Neural cell (in vitro differentiated cells): ENCODE measurements at regions not wholly inside any gene's neighbourhood (a gene's known extent, or its start where the extent isn't known, plus 50 kb on each side); places are given as distances from the start of the nearest gene placed in this dataset.

Experiments used
- H2AFZ ChIP-seq: fragments of 200-600, 300-800 bp; sonication (generic), shearing (Covaris generic); 2 replicates; pipeline ENCODE4 v1.6.0; 2014; ENCODE audit warnings: low read depth, mild to moderate bottlenecking, antibody characterized with exemption, low read length, moderate library complexity
- H3F3A ChIP-seq: fragments of 200-600 bp; shearing (Covaris generic); 2 replicates; pipeline ENCODE4 v1.6.1; 2016; ENCODE audit warnings: mild to moderate bottlenecking, moderate library complexity, mixed read lengths, antibody characterized with exemption, low read length; ENCODE audit not compliant: insufficient read depth, poor library complexity, severe bottlenecking
- H3K27ac ChIP-seq: fragments of 200-600, 300-800 bp; sonication (generic), shearing (Covaris generic); 2 replicates; pipeline ENCODE4 v1.5.1; 2014; ENCODE audit warnings: mild to moderate bottlenecking, low read length, moderate library complexity
- H3K27me3 ChIP-seq: fragments of 300-800, 200-600 bp; sonication (generic), shearing (Covaris generic); 2 replicates; pipeline ENCODE4 v1.6.0; 2014; ENCODE audit warnings: mild to moderate bottlenecking, low read depth, low read length, moderate library complexity; ENCODE audit not compliant: insufficient read depth
- H3K36me3 ChIP-seq: fragments of 300-800, 200-600 bp; sonication (generic), shearing (Covaris generic); 2 replicates; pipeline ENCODE4 v1.5.1; 2014; ENCODE audit warnings: mild to moderate bottlenecking, antibody characterized with exemption, low read length, moderate library complexity; ENCODE audit not compliant: insufficient read depth
- H3K4me2 ChIP-seq: fragments of 300-800, 200-600 bp; sonication (generic), shearing (Covaris generic); 2 replicates; pipeline ENCODE4 v1.6.0; 2014; ENCODE audit warnings: mild to moderate bottlenecking, low read length
- H3K4me3 ChIP-seq: fragments of 300-800, 200-600 bp; sonication (generic), shearing (Covaris generic); 2 replicates; pipeline ENCODE4 v1.5.1; 2014; ENCODE audit warnings: mild to moderate bottlenecking, low read length, moderate library complexity
- H3K79me2 ChIP-seq: fragments of 200-600 bp; shearing (Covaris generic); replicated peaks from 2 replicates; pipeline ENCODE4 v1.6.0; 2014; ENCODE audit warnings: mild to moderate bottlenecking, low read length, moderate library complexity; ENCODE audit not compliant: insufficient read depth
- H3K9ac ChIP-seq: fragments of 300-800, 200-600 bp; sonication (generic), shearing (Covaris generic); 2 replicates; pipeline ENCODE4 v1.6.1; 2016; ENCODE audit warnings: mild to moderate bottlenecking, low read length, mixed read lengths
- H3K9me2 ChIP-seq: fragments of 200-600 bp; shearing (Covaris generic); 2 replicates; pipeline ENCODE4 v1.6.1; 2016; ENCODE audit warnings: mild to moderate bottlenecking, low read length, mixed read lengths; ENCODE audit not compliant: insufficient read depth
- H3K9me3 ChIP-seq: fragments of 200-600, 300-800 bp; sonication (generic), shearing (Covaris generic); 2 replicates; pipeline ENCODE4 v1.6.1; 2016; ENCODE audit warnings: mild to moderate bottlenecking, mixed run types, low read length, moderate library complexity, mixed read lengths
- H4K20me1 ChIP-seq: fragments of 200-600 bp; shearing (Covaris generic); 2 replicates; pipeline ENCODE4 v1.6.1; 2016; ENCODE audit warnings: mild to moderate bottlenecking, mixed run types; ENCODE audit not compliant: insufficient read depth
- CTCF ChIP-seq: fragments of 450-650 bp; IDR thresholded peaks from 2 replicates; pipeline ENCODE4 v1.5.1; 2014; ENCODE audit warnings: antibody characterized with exemption, mild to moderate bottlenecking, moderate library complexity; ENCODE audit not compliant: poor library complexity, severe bottlenecking
- EP300 ChIP-seq: fragments of 450-650 bp; conservative IDR thresholded peaks from 2 replicates; pipeline ENCODE4 v1.6.1; 2014; ENCODE audit warnings: antibody characterized with exemption, mild to moderate bottlenecking, moderate library complexity; ENCODE audit not compliant: poor library complexity, severe bottlenecking
- EZH2 ChIP-seq: fragments of 200-600, 300-800 bp; shearing (Covaris generic), sonication (generic); IDR thresholded peaks from 2 replicates; pipeline ENCODE4 v1.6.1; 2014; ENCODE audit warnings: antibody characterized with exemption, low read length, borderline replicate concordance, mild to moderate bottlenecking; ENCODE audit not compliant: insufficient read depth, poor library complexity, severe bottlenecking
- MXI1 ChIP-seq: fragments of 450-650 bp; conservative IDR thresholded peaks from 2 replicates; pipeline ENCODE4 v1.6.1; 2014; ENCODE audit warnings: antibody characterized with exemption, mild to moderate bottlenecking; ENCODE audit not compliant: poor library complexity, severe bottlenecking
- POLR2AphosphoS5 ChIP-seq: IDR thresholded peaks from 2 replicates; pipeline ENCODE4 v1.6.1; 2012
- RAD21 ChIP-seq: fragments of 450-650 bp; conservative IDR thresholded peaks from 2 replicates; pipeline ENCODE4 v1.6.1; 2014; ENCODE audit warnings: antibody characterized with exemption, mild to moderate bottlenecking, moderate library complexity
- REST ChIP-seq: IDR thresholded peaks from 2 replicates; pipeline ENCODE4 v1.6.1; 2012; ENCODE audit warnings: borderline replicate concordance
- SMC3 ChIP-seq: fragments of 450-650 bp; conservative IDR thresholded peaks from 2 replicates; pipeline ENCODE4 v1.6.1; 2014; ENCODE audit warnings: antibody characterized with exemption, mild to moderate bottlenecking, moderate library complexity; ENCODE audit not compliant: poor library complexity
- TAF1 ChIP-seq: IDR thresholded peaks from 2 replicates; pipeline ENCODE4 v1.6.1; 2012; ENCODE audit warnings: low read depth

- no peaks in the 10 kb centered on the region for H3K9me3 ChIP-seq
- TF ChIP-seq MXI1 (no peak), RAD21 (no peak), EP300 (no peak), POLR2AphosphoS5 (no peak), REST (no peak), SMC3 (no peak), EZH2 (no peak), CTCF (no peak), TAF1 (no peak)
- H4K20me1 ChIP-seq: no peaks in the 10 kb centered on the region
- H3K4me3 ChIP-seq: no peak overlapping the region
- no peak overlapping the region for H3K9ac ChIP-seq
- no peaks in the 10 kb centered on the region for H3K79me2 ChIP-seq
- no peaks in the 10 kb centered on the region for H3K27me3 ChIP-seq
- H3K9me2 ChIP-seq: no peaks in the 10 kb centered on the region
- H3K27ac ChIP-seq: no peak overlapping the region
- no peaks in the 10 kb centered on the region for H3F3A ChIP-seq
- no peak overlapping the region for H3K4me2 ChIP-seq
- H3K36me3 ChIP-seq: no peaks in the 10 kb centered on the region
- H2AFZ ChIP-seq: no peak overlapping the region
These were observed 278.7 kb upstream of the KLHL29 start for GRCh38 chr2:23106242-23106785.

GRCh38 chr2:23107327-23107941 is 277.5 kb upstream of the KLHL29 start:
- Histone ChIP-seq H3K4me2 (no peak overlapping the region), H3F3A (no peaks in the 10 kb centered on the region), H2AFZ (no peak overlapping the region), H3K27me3 (no peaks in the 10 kb centered on the region), H3K27ac (no peak overlapping the region), H3K36me3 (no peaks in the 10 kb centered on the region), H3K9ac (no peak overlapping the region), H3K4me3 (no peak overlapping the region), H3K9me3 (no peaks in the 10 kb centered on the region), H4K20me1 (no peaks in the 10 kb centered on the region), H3K9me2 (no peaks in the 10 kb centered on the region), H3K79me2 (no peaks in the 10 kb centered on the region)
- TF ChIP-seq RAD21: no peak
- no peak for TF ChIP-seq EZH2
- no peak for TF ChIP-seq POLR2AphosphoS5
- no peak for TF ChIP-seq CTCF
- no peak for TF ChIP-seq SMC3
- TF ChIP-seq TAF1: no peak
- TF ChIP-seq REST: no peak
- TF ChIP-seq EP300: no peak
- TF ChIP-seq MXI1: no peak
